ENCODE measurements at regions not wholly inside any gene's neighbourhood (a gene's known extent, or its start where the extent isn't known, plus 50 kb on each side); places are given as distances from the start of the nearest gene placed in this dataset.

- Mint-ChIP-seq H3K27ac (no peak overlapping the region), H3K36me3 (ENCODE audit: low read depth) (no peaks in the 10 kb centered on the region), H3K27me3 (ENCODE audit: insufficient read depth) (peaks cover 42% of the 10 kb centered on the region), H3K9me3 (no peaks in the 10 kb centered on the region), H3K4me3 (no peak overlapping the region), H3K4me1 (peaks cover 1% of the 10 kb centered on the region)
- Histone ChIP-seq H3K4me1 (ENCODE audit: control insufficient read depth, insufficient read depth, low read length) (no peaks in the 10 kb centered on the region), H3K36me3 (ENCODE audit: control insufficient read depth, insufficient read depth, low read length) (no peaks in the 10 kb centered on the region), H3K27ac (ENCODE audit: low read depth, low read length) (no peak overlapping the region), H3K27me3 (ENCODE audit: control insufficient read depth, insufficient read depth, low read length, poor library complexity, severe bottlenecking) (peaks cover 16% of the 10 kb centered on the region), H3K9ac (ENCODE audit: extremely low read depth, low read length, poor library complexity, severe bottlenecking) (no peak overlapping the region), H3K9me3 (ENCODE audit: control insufficient read depth, low read length) (no peaks in the 10 kb centered on the region), H3K4me3 (ENCODE audit: low read length) (no peak overlapping the region)
- DNase-seq, result no peak
- TF ChIP-seq CTCF (conservative IDR thresholded peaks at IDR 0.05), result no peak
- 94% methylated on average over 9 of the region's 9 CpGs for WGBS, 2 experiments (ENCODE audit: insufficient coverage in 1 of 2, insufficient read length in 1 of 2)
Observed at GRCh38 chr20:56842056-56842455, 212.9 kb downstream of the TFAP2C start.

- H3K9ac ChIP-seq (ENCODE audit: extremely low read depth, low read length, poor library complexity, severe bottlenecking), result no peak overlapping the region
- no peak overlapping the region for H3K27ac ChIP-seq (ENCODE audit: low read depth, low read length)
- no peak for DNase-seq
- Mint-ChIP-seq H3K27me3 (ENCODE audit: insufficient read depth) (peaks cover 29% of the 10 kb centered on the region), H3K4me3 (no peak overlapping the region), H3K4me1 (peaks cover 1% of the 10 kb centered on the region), H3K36me3 (ENCODE audit: low read depth) (no peaks in the 10 kb centered on the region), H3K27ac (no peak overlapping the region), H3K9me3 (no peaks in the 10 kb centered on the region)
- H3K9me3 ChIP-seq (ENCODE audit: control insufficient read depth, low read length), result no peaks in the 10 kb centered on the region
- WGBS, 2 experiments (ENCODE audit: insufficient coverage in 1 of 2, insufficient read length in 1 of 2), result 88 to 91% methylated on average over 3 to 7 of the region's 7 CpGs
- H3K4me1 ChIP-seq (ENCODE audit: control insufficient read depth, insufficient read depth, low read length), result no peaks in the 10 kb centered on the region
- no peak overlapping the region for H3K4me3 ChIP-seq (ENCODE audit: low read length)
- TF ChIP-seq CTCF (conservative IDR thresholded peaks at IDR 0.05), result no peak
- peaks cover 3% of the 10 kb centered on the region for H3K27me3 ChIP-seq (ENCODE audit: control insufficient read depth, insufficient read depth, low read length, poor library complexity, severe bottlenecking)
- H3K36me3 ChIP-seq (ENCODE audit: control insufficient read depth, insufficient read depth, low read length), result no peaks in the 10 kb centered on the region
Observed at GRCh38 chr20:56843386-56843785, 214.3 kb downstream of the TFAP2C start.

GRCh38 chr20:56843817-56844216, 214.7 kb downstream of the TFAP2C start:
- H3K9me3 Mint-ChIP-seq, result no peaks in the 10 kb centered on the region
- Histone ChIP-seq H3K36me3 (ENCODE audit: control insufficient read depth, insufficient read depth, low read length) (no peaks in the 10 kb centered on the region), H3K9me3 (ENCODE audit: control insufficient read depth, low read length) (no peaks in the 10 kb centered on the region), H3K27ac (ENCODE audit: low read depth, low read length) (no peak overlapping the region), H3K9ac (ENCODE audit: extremely low read depth, low read length, poor library complexity, severe bottlenecking) (no peak overlapping the region), H3K4me1 (ENCODE audit: control insufficient read depth, insufficient read depth, low read length) (no peaks in the 10 kb centered on the region), H3K4me3 (ENCODE audit: low read length) (no peak overlapping the region), H3K27me3 (ENCODE audit: control insufficient read depth, insufficient read depth, low read length, poor library complexity, severe bottlenecking) (no peaks in the 10 kb centered on the region)
- H3K27ac Mint-ChIP-seq, result no peak overlapping the region
- H3K27me3 Mint-ChIP-seq (ENCODE audit: insufficient read depth), result peaks cover 25% of the 10 kb centered on the region
- no peak overlapping the region for H3K4me3 Mint-ChIP-seq
- peaks cover 1% of the 10 kb centered on the region for H3K4me1 Mint-ChIP-seq
- DNase-seq, result peak; percentile 80
- H3K36me3 Mint-ChIP-seq (ENCODE audit: low read depth), result no peaks in the 10 kb centered on the region
- TF ChIP-seq CTCF (conservative IDR thresholded peaks at IDR 0.05), result peak; percentile 75
- WGBS, 2 experiments (ENCODE audit: insufficient coverage in 1 of 2, insufficient read length in 1 of 2), result 33 to 65% methylated on average over 3 to 4 of the region's 4 CpGs

Measured in endodermal cell (in vitro differentiated cells).